ENCODE measurements at regions not wholly inside any gene's neighbourhood (a gene's known extent, or its start where the extent isn't known, plus 50 kb on each side); places are given as distances from the start of the nearest gene placed in this dataset.
"Not testable (repeated sequence)": the region's sequence is repeated elsewhere in the genome, so short reads cannot be mapped to it uniquely, and the experiment has no call there.

DNA sequence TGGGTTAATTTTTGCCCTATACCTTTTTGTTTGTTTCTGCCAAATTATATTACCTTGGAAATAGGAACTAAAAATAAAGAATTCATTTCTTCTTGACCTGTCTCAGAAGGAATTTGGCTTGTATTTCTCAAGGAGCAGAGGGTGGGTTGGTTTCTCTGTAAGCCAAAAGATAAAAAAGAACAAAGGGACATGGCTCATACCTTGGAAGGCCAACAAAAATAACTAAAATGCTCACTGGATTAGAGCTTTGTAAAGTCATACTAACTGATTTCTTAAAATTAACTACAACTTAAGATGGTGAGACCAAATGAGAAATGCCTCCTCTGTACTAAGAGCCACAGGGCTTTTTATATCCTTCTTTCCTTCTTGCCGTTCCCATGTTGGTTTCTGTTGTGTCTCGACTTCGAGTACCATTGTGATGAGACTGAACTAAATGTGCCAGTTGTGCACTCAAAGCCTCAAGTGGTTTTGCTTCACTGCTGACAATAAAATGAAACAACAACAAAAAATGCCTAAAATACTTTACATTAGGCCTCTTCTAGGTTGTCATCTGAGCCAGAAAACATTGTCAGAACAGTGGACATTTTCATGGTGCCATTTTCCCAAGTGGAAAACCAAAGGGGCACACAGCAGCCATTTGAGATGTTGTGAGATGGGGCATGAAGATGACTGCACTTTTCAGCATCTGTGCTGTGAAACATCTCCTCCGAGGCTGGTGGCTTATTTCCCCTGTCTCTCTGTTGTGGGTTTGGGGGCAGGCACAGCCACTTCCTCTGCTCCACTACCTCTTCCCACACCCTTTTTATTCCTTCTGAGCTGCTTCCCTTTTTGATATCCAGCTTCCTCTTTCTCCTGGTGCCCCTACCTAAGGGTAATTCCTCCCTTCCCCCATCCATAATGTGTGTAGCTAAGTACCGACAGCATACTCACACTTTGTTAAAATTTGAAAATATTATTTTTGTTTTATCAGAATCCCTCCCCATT is 51.8 kb upstream of the AGR3 start:
- DNase-seq = no peak

DNA sequence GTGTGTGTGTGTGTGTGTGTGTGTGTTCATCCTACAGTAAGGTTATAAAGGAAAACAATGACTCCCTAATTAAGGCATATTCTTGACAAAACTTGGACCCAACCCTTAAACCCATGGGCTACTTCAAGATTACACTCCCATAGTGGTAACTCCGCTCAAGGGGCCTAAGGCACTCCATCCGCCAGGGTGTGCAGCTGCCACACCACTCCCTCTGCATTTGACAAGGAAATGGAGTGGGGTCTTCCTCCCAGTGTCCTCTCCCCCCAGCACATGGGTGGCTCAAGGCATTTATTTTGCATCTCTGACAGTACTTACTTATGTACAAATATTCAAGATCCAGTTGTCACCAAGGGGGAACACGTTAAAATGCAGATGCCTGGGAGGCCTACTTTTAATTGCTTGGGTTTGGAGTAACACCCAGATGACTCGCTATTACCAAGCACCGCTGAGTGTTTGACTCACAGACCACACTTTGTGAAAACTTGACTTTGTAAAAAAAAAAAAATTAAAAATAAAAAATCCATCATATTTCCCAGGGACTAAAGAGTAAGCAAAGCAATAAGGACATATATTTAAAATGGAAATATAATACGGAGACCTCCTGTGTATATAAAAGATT is 53.0 kb upstream of the AGR3 start:
- no peak for DNase-seq

DNA sequence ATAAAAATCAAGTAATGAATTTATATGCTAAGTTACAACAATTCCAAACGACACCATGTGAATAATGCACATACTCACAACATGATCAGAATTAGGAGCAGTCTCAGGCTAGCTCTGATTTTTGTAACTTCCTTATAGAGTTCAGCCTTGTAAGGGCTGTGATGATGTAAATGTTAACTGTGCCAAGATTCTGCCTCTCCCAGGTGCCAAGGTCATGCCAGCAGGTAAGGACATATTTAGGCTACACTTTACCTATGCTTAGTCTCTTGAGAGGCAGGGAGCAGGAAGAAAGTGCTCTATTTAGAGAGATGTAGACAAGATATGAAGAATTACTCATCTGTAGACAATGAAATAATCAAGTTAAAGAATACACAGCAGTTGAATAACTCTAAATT is 53.6 kb upstream of the AGR3 start:
- DNase-seq = no peak

DNA sequence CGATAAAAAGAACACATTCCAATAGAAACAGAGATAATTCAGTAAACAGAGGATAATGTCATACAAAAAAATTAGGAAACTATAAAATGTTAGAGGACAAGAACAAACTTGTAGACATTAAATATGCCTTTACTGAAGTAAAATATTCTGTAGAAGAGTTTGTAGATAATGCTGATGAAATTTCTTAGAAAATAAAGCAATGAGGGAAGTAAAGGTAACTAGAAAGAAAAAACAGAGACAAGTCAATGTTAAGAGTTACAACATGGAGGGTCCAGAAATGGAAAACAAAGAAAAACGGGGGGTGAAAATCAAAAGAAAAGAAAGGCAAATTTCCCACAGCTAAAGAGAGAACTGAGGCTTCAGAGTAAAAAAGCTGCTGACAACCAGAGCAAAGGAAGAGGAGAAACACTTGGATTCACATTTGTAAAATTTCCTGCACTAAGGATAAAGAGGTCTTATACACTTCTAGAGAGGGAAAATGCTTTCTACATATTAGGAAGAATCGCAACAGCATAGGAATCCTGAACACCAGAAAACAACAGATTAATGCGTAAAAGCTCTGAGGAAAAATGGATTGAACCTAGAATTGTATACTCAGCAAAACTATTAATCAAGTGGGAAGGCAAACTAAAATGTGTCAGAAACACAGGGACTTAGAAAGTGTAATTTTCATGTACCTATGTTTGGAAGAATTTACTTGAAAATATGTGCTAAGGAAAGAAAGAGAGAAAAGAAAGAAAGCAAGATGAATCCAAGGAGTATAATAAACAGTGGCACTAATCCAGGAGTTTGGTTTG is 55.0 kb upstream of the AGR3 start:
- DNase-seq = no peak

DNA sequence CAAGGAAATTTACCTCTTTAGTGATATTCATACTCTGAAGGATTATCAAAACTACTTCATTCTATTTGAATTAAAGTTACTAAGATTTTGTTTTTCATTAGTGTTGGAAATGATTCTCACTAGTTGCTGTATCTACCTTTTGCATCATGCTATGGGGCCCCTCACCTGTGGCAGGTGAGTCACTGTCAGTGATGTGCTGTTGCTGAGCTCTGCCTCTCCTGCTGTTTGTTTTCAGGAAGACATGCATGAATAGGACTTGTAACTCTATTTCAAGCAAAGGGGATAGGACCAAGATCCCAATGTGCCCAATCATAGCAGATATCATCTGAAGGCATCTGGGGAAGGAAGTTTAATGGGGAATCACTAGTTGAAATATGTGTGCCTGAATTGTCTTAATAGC is 57.4 kb upstream of the AGR3 start:
- no peak for DNase-seq

DNA sequence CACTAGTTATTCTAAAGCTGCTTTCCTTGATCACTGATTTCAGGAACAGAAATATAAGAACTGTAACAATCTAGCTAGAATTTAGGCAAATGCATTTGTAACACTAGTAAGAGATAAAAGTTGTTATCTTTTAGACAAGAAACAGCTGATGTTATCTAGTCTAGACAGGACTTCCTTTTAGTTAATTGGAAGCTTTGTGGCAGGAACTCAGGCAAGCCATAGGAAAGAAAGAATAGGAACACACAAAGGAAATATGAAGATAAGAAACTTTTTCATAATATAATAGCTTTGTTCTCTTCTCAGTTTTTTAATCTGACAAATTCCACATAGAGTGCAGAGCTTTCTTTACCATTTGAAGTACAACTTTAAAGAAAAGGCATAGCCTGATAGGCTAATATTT is 59.0 kb upstream of the AGR3 start:
- no peak for DNase-seq

DNA sequence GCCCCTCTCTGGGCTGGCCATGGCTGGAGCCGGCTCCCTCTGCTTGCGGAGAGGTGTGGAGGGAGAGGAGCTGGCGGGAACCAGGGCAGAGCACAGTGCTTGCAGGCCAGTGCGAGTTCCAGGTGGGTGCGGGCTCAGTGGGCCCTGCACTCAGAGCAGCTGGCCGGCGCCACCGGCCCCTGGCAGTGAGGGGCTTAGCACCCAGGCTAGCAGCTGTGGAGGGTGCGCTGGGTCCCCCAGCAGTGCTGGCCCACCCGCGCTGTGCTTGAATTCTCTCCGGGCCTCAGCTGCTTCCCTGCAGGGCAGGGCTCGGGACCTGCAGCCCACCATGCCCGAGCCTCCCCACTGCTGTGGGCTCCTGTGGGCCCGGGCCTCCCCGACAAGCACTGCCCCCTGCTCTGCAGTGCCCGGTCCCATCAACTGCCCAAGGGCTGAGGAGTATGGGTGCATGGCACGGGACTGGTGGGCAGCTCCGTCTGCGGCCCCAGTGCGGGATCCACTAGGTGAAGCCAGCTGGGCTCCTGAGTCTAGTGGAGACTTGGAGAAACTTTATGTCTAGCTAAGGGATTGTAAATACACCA is 61.2 kb upstream of the AGR3 start:
- DNase-seq = no peak

DNA sequence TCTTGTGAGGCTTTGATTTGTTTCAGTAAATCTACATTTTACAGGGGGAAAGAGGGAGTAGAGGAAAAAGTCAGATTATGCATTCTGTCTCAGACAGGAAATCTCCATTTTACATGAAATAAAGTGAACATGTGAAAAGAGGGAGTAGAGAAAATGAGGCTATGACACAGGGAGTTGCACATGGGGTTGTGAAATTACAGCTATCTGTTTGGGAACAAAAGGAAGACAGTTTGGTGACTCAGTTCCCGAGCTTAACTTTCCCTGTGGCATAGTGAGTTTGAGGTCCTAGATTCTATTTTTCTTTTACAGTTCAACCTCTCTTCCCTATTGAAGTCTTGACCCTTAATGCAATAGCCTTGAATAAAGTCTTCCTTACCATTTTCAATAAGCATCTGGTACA is 63.2 kb upstream of the AGR3 start:
- no peak for DNase-seq

DNA sequence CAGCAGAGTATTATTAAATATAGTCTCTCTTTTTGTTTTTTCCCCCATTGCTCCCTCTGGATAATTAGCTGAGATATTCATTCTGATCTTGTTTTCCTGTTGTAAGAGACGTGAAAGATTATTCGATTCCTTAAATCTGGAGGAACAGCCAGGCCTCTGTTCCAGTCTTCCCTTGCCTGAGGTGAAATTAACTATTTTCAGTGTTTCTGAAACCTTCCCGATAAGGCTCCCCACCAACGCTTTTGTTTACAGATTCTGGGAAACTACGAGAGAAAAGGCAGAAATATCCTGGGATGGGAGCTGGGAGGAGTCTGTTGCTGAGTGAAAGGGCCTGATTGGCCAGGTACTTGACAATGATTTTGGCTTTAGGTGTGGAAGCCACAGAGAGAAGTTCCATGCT is 63.6 kb upstream of the AGR3 start:
- no peak for DNase-seq

DNA sequence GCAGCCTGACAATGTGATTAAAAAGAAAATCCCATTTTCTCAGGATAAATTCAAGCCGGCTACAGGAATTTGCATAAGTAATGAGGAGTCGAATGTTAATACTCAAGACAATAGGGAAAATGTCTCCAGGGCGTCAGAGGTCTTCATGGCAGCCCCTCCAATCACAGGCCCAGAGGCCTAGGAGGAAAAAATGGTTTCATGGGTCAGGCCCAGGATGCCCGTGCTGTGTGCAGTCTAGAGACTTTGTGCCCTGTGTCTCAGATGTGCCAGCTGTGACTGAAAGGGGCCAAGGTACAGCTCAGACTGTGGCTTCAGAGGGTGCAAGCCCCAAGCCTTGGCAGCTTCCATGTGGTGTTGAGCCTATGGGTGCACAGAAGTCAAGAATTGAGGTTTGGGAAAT is 66.3 kb upstream of the AGR3 start:
- DNase-seq = not testable (repeated sequence)

DNA sequence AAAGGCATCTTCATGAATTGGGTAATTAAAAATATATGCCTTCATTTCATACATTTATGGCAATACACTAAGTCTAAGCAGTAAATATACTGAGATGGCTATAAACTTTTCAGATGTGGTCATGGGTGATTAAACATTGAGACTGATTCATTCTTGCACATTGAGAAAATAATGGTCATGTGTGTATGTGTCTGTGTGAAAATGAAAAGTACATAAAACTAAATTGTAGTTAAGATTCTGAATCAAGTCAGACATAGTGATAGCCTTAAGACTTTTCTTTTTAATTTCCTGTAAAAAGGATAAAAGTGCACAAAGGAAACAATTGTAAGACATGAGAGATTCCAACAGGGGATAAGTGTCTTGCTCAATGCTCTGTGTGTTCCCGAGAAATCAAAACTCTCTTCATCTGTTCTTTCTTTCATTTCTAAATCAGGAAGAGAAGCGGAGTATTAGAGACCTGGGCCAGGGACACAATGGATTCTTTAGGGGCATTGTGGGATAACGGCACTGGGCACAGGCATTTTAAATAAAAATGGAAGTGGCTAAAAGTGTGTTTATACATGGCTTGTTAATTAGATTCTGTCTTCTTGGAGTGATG is 69.8 kb upstream of the AGR3 start:
- no peak for DNase-seq

DNA sequence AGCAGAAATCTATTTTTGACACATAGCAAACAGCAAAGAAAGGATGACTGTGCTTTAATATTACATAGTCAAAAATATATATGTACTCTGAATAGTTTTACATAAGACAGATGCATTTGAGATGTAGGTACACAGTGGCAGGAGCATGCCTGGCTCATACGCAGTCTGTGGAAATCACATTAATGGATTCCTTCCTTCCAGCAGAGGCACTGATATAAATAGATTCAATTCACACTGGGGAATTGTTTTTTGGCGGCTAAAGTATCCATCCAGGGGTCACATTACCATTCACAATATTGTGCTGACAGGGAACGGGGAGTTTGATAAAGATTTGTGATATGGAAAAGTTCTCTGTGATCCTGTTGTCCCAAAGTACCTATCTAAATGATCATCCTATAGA is 72.5 kb upstream of the AGR3 start:
- no peak for DNase-seq

DNA sequence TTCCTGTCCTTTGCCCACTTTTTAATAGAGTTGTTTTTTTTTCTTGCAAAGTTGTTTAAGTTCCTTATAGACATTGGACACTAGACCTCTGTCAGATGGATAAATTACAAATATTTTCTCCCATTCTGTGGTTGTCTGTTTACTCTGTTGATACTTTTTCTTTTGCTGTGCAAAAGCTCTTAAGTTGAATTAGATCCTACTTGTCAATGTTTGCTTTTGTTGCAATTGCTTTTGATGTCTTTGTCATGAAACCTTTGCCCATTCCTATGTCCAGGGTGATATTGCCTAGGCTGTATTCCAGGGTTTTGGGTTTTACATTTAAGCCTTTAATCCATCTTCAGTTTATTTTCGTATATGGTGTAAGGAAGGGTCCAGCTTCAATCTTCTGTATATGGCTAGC is 76.9 kb upstream of the AGR3 start:
- DNase-seq = no peak

DNA sequence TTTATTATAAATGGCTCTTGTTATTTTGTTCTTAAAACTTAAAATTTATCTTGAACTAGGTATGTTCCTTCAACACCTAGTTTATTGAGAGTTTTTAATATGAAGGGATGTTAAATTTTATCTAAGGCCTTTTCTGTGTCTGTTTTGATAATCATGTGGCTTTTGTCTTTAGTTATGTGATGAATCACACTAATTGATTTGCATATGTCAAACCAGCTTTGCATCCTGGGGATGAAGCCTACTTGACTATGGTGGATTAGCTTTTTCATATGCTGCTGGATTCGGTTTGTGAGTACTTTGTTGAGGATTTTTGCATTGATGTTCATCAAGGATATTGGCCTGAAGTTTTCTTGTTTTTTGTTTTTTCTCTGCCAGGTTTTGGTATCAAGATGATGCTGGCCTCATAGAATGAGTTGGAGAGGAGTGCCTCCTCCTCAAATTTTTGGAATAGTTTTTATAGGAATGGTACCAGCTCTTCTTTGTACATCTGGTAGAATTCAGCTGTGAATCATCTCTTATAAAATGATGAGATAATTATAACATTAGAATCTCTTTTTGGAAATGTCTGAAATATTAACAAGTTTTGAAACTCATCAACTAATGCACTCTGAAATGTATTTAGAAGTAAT is 78.7 kb upstream of the AGR3 start:
- DNase-seq = no peak

DNA sequence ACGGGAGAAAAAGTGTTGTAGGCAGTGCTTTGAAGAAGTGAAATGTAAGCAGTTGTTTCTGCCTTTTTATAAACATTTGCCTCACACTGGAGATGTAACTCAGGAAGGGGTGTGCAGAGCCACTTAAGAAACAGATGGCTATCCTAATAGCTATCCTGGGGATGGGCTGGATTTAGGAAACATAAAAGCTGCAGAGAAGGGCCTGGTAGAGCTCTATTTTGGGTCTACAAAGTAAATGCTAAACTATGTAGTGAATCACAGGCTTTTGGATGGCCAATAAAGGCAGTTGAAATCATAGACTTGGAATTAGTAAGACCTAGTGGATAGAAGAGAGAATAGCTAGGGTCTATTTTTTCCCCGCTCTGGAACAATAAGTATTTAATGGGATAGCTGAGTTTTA is 79.9 kb upstream of the AGR3 start:
- no peak for DNase-seq

DNA sequence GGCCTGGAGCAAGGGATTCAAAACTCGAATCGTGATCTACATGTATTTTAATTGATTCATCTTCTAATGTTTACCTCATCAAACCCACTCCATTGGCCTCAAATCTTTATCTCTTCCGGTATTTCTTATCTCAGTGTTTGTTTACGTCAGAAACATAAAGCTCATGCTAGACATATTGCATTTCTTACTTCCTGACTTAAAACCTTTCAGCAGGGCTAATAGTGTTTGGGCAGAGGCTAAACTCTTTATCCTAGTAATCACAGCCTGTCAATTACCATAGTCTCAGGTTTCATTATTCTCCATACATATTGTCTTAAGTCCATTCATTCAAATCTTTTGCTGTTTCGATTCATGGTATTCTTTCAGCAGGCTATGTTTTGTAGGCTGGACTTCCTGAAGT is 81.3 kb upstream of the AGR3 start:
- DNase-seq = no peak

DNA sequence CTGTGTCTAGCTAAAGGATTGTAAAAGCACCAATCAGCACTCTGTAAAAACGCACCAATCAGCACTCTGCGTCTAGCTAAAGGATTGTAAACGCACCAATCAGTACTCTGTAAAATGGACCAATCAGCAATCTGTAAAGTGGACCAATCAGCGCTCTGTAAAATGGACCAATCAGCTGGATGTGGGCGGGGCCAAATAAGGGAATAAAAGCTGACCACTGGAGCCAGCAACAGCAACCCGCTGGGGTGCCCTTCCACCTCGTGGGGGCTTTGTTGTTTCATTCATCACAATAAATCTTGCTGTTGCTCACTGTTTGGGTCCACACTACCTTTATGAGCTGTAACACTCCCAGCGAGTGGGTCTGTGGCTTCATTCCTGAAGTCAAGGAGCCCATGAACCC is 83.9 kb upstream of the AGR3 start:
- not testable (repeated sequence) for DNase-seq

DNA sequence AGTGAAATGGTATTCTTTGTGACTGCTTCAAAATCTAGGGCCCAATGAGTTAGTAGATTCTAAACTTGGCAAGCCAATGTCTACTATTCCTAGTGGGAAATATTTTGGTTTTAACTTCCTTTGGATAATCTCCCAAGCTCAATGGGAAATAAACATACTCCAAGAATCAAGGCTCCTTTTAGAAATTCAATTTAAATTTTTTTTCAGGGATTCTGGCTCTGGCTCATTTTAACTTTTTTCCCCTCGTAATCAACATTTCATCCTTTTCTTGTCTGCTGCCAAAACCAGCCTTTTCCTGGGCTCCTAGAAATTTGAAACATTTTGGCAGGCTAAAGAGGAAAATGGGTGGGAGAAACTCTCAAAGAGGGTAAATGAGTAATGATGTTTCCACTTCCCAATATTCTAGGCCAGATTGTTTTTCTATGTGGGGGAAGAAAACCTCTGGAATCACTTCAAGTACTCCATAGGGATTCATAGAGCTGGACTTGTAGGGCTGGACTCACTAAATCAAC is 85.6 kb upstream of the AGR3 start:
- DNase-seq = no peak

DNA sequence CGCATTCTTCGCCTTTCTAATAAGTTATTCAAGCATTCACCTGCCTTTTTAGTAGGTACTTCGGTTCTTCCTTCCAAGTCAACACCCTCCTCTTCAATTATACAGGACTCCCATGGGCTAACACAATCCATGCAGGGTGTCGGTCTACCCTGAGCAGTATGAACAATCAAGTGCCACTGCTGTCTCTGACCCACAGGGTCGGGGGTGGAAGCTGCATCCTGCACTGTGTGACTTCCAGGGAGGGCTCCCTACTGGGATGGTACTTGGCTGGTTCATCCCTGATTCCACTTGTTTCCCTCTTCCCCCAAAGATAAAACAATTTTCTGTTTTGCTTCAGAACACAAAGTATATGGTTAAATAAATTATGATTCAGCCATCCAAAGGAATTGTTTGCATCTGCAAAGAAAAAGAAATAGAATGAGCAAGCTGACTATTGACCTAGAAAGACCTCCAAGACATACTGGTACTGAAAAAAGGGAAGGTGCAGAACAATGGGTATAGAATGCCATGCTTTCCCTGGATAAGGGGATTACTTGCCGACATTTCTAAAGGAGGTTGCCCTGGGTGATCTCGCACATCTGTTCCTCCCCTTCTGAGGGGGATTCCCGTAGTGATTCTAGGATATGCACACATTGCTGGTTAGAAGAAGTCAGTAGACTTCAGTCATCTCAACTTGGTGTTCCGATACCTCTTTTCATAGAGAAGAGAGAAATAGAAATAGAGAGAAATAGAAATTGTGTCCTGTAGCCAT is 89.1 kb upstream of the AGR3 start:
- no peak for DNase-seq

DNA sequence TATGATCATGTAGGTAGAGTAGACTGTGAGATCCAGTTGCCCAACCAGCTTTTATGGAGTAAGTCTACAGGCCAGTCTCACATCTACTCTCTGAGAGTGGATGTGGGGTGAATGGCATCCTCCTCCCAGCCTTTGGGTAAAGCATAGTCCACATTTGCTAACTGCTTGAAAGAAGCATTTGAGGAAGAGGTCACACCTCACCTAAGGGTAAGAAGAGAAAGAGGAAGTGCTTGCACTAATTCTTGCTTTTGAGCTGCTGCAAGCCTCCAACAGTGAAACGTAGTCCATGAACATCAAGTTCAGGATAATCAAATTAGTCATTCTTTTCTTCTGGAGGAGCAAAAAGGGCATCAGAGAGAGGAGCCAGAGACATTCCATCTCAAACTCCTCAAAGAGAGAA is 93.9 kb upstream of the AGR3 start:
- DNase-seq = no peak

Measured in NCI-H1092 treated with DMSO at 0.1 percent for 48 hours (cell line).